GM12891 (cell line): ENCODE measurements at regions not wholly inside any gene's neighbourhood (a gene's known extent, or its start where the extent isn't known, plus 50 kb on each side); places are given as distances from the start of the nearest gene placed in this dataset.

Source experiments
- POU2F2 ChIP-seq: IDR thresholded peaks from 2 replicates; pipeline ENCODE4 v1.6.1; 2011; ENCODE audit warnings: low read depth, mild to moderate bottlenecking, control low read depth, low read length, moderate library complexity
- TAF1 ChIP-seq: IDR thresholded peaks from 2 replicates; pipeline ENCODE4 v1.6.1; 2011; ENCODE audit warnings: low read depth, low read length, control low read depth

GRCh38 chr3:18533039-18533438, 107.9 kb upstream of the SATB1 start:
- TF ChIP-seq TAF1 (no peak), POU2F2 (no peak)
